PC-3 (cell line): ENCODE measurements at regions not wholly inside any gene's neighbourhood (a gene's known extent, or its start where the extent isn't known, plus 50 kb on each side); places are given as distances from the start of the nearest gene placed in this dataset.

Source experiments
- ATAC-seq: fragments of 200-7000 bp; cut with Tn5 transposase; 2 replicates; pipeline ENCODE4 v1.9.1; 2020; ENCODE audit warnings: mild to moderate bottlenecking, moderate library complexity
- BruUV-seq: library from RNA; stranded (reverse); fragments of 400-500 nt; replicated peaks from 2 replicates; lab custom pipeline; 2021; lab: Mats Ljungman, UMichigan
- CTCF ChIA-PET: fragments of 300-600 bp; sonication (Branson Sonifier 250); formaldehyde crosslinking; loops from one replicate; lab custom pipeline; 2022; ENCODE audit warnings: antibody characterized with exemption; lab: Charles Lee
- POLR2A ChIA-PET: fragments of 300-600 bp; sonication (Branson Sonifier 250); formaldehyde crosslinking; loops from one replicate; lab custom pipeline; 2022; ENCODE audit warnings: antibody characterized with exemption; ENCODE audit not compliant: unreplicated experiment; lab: Charles Lee
- DNase-seq: peaks from one replicate; pipeline ENCODE4 v3.0.0-alpha.2; 2015
- H2AFZ ChIP-seq: fragments of 300-600 bp; sonication (generic); 2 replicates; pipeline ENCODE4 v1.6.0; 2016; ENCODE audit warnings: antibody characterized with exemption, low read length
- H3F3A ChIP-seq: fragments of 300-600 bp; sonication (generic); one replicate; pipeline ENCODE4 v1.6.0; 2017; ENCODE audit warnings: antibody characterized with exemption, low read length, control low read depth, mild to moderate bottlenecking; ENCODE audit not compliant: unreplicated experiment
- H3K27ac ChIP-seq: fragments of 300-600 bp; sonication (generic); 2 replicates; pipeline ENCODE4 v1.5.1; 2016; ENCODE audit warnings: mild to moderate bottlenecking, low read length
- H3K27me3 ChIP-seq: fragments of 300-600 bp; sonication (generic); 2 replicates; pipeline ENCODE4 v1.6.1; 2016; ENCODE audit warnings: low read length, mixed read lengths
- H3K36me3 ChIP-seq: fragments of 300-600 bp; sonication (generic); 2 replicates; pipeline ENCODE4 v1.6.1; 2016; ENCODE audit warnings: low read depth, mixed run types, low read length, mixed read lengths
- H3K4me1 ChIP-seq: fragments of 300-600 bp; sonication (generic); 2 replicates; pipeline ENCODE4 v1.5.1; 2016; ENCODE audit warnings: low read length; ENCODE audit not compliant: insufficient read depth
- H3K4me2 ChIP-seq: fragments of 300-600 bp; sonication (generic); 2 replicates; pipeline ENCODE4 v1.6.0; 2016; ENCODE audit warnings: low read length
- H3K4me3 ChIP-seq: fragments of 300-600 bp; sonication (generic); 2 replicates; pipeline ENCODE4 v1.5.1; 2016; ENCODE audit warnings: mild to moderate bottlenecking, low read length, mixed read lengths
- H3K79me2 ChIP-seq: fragments of 300-600 bp; sonication (generic); 2 replicates; pipeline ENCODE4 v1.6.1; 2017; ENCODE audit warnings: low read length, mixed read lengths
- H3K9ac ChIP-seq: fragments of 300-600 bp; sonication (generic); 2 replicates; pipeline ENCODE4 v1.6.0; 2016; ENCODE audit warnings: mild to moderate bottlenecking, low read length
- H3K9me2 ChIP-seq: fragments of 300-600 bp; sonication (generic); replicated peaks from 2 replicates; pipeline ENCODE4 v1.6.1; 2016; ENCODE audit warnings: mixed run types, low read length, mixed read lengths
- H3K9me3 ChIP-seq: fragments of 300-600 bp; sonication (generic); 2 replicates; pipeline ENCODE4 v1.6.1; 2016; ENCODE audit warnings: low read length, mixed read lengths
- H4K20me1 ChIP-seq: fragments of 300-600 bp; sonication (generic); 2 replicates; pipeline ENCODE4 v1.6.1; 2016; ENCODE audit warnings: low read length, mixed read lengths
- EZH2 ChIP-seq: fragments of 300-600 bp; sonication (generic); IDR thresholded peaks from one replicate; pipeline ENCODE4 v1.6.1; 2017; ENCODE audit warnings: antibody characterized with exemption, mild to moderate bottlenecking, low read length; ENCODE audit not compliant: unreplicated experiment
- EZH2phosphoT487 ChIP-seq: fragments of 300-600 bp; sonication (generic); IDR thresholded peaks from 2 replicates; pipeline ENCODE4 v1.6.1; 2018; ENCODE audit warnings: mild to moderate bottlenecking, antibody characterized with exemption, low read length, borderline replicate concordance
- intact Hi-C: fragments of 100-400 bp; cut with micrococcal nuclease; formaldehyde crosslinking; loops from 2 replicates; pipeline ENCODE4 v1.9.0; 2023
- TF ChIP-seq, protein P1 (sequence below): fragments of 300-600 bp; sonication (generic); conservative IDR thresholded peaks from 2 replicates; pipeline ENCODE4 v1.5.1; 2017; ENCODE audit warnings: antibody characterized with exemption, low read depth, mild to moderate bottlenecking, low read length

DNA sequence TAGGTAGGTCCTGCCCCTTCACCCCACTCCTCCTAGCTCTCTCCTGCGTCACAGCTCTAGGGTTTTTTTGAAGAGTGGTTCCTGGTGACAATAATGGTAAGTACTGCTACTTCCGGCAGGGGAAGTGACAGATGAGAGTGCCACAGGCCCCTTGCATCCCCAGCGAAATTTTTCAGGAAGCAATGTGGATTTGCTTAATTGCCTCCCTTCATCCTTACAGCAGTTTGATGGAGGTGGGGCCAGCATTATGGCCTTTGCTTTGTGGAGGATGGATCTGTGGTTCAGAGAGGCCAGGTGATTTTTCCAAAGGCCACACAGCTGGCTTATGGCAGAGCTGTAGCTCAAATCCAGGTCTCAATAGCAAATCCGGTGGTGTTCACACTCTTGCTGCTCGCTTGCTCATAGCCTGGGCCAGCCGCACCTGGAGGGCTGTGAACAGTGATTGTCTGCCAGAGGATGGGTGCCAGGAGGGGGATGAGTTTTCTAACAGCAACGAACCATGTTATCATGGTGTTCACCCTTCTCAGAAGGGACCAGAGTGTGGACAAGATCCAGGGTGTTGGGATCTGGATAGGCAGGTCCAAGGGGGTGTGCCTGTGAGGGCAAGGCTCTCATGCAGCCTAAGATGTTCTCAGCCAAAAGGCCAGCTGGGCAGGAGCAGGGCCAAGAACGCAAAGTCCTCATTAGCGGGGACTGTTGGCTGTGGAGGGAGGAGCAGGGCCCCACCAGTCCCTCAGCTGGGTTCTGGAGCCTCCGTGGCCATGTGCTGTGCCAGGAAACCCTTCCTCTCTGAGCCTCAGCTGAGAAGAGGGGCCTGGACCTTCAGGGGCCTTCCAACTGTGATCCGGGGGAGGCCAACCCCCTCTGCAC, 89.0 kb downstream of the EMX2 start:
- Histone ChIP-seq H3K4me1 (no peaks in the 10 kb centered on the region), H3K79me2 (no peaks in the 10 kb centered on the region), H3K9me2 (no peaks in the 10 kb centered on the region), H3F3A (no peaks in the 10 kb centered on the region), H3K27ac (no peak overlapping the region), H3K36me3 (no peaks in the 10 kb centered on the region), H4K20me1 (no peaks in the 10 kb centered on the region), H3K9ac (no peak overlapping the region), H3K9me3 (no peaks in the 10 kb centered on the region), H3K4me2 (no peak overlapping the region), H2AFZ (no peak overlapping the region), H3K4me3 (no peak overlapping the region), H3K27me3 (no peaks in the 10 kb centered on the region)
- intact Hi-C loops, result no loop called here
- ATAC-seq, result no peak
- ChIA-PET POLR2A (no interaction called here), CTCF (no interaction called here)
- no TSS peak for BruUV-seq
- TF ChIP-seq EZH2 (no peak), EZH2phosphoT487 (no peak)
- TF ChIP-seq, protein P1, sequence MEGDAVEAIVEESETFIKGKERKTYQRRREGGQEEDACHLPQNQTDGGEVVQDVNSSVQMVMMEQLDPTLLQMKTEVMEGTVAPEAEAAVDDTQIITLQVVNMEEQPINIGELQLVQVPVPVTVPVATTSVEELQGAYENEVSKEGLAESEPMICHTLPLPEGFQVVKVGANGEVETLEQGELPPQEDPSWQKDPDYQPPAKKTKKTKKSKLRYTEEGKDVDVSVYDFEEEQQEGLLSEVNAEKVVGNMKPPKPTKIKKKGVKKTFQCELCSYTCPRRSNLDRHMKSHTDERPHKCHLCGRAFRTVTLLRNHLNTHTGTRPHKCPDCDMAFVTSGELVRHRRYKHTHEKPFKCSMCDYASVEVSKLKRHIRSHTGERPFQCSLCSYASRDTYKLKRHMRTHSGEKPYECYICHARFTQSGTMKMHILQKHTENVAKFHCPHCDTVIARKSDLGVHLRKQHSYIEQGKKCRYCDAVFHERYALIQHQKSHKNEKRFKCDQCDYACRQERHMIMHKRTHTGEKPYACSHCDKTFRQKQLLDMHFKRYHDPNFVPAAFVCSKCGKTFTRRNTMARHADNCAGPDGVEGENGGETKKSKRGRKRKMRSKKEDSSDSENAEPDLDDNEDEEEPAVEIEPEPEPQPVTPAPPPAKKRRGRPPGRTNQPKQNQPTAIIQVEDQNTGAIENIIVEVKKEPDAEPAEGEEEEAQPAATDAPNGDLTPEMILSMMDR, result no peak
- no peak for DNase-seq

DNA sequence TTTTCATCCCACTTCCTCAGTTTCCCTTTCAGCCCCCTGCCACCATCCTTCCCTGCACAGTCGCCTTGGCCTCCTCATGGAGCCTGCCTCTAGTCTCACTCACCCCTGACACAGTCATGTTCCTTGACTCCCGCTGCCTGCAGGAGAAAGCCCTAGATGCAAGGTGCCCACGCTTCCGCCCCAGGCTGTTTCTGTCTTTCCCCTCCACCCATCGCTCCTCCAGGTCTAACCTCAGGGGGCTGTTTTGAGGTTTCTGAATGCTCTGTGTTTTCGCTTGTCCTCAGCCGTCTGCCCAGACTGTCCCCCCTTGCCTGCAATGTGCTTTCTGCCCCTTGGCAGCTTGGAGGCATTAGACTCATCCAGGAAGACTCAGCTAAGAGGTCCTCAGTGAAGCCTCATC, 89.9 kb downstream of the EMX2 start:
- Histone ChIP-seq H3K9ac (no peak overlapping the region), H4K20me1 (no peaks in the 10 kb centered on the region), H3K4me1 (no peaks in the 10 kb centered on the region), H3K4me3 (no peak overlapping the region), H3K9me3 (no peaks in the 10 kb centered on the region), H3K27ac (no peak overlapping the region), H2AFZ (no peak overlapping the region), H3K27me3 (peaks cover under 1% of the 10 kb centered on the region), H3K36me3 (no peaks in the 10 kb centered on the region), H3K9me2 (no peaks in the 10 kb centered on the region), H3K79me2 (no peaks in the 10 kb centered on the region), H3F3A (no peaks in the 10 kb centered on the region), H3K4me2 (no peak overlapping the region)
- ChIA-PET CTCF (no interaction called here), POLR2A (no interaction called here)
- no TSS peak for BruUV-seq
- DNase-seq, result no peak
- intact Hi-C loops, result no loop called here
- ATAC-seq, result no peak
- TF ChIP-seq, protein P1, result no peak
- TF ChIP-seq EZH2, result no peak
- no peak for TF ChIP-seq EZH2phosphoT487

DNA sequence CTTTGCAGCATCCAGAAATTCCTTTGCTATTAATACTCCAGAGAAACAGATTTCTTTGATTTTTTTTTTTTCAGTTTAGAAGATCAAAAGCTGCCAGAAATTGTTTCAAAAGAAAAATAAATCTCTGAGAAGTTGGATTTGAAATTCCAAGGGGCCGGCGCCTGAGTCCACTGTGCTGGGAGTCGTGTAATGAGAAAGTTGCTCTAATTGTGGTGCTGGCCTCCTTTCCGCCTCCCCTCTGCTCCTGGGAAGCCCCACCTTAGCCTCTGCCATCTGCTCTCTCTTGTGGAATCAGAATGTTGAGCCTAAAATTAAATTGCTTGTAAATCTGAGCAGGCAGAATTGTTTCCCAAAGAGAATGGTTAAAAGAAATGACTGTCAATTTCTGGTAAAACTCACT, 93.3 kb downstream of the EMX2 start:
- Histone ChIP-seq H4K20me1 (no peaks in the 10 kb centered on the region), H3K27ac (no peak overlapping the region), H3K9me2 (no peaks in the 10 kb centered on the region), H3K27me3 (peaks cover 28% of the 10 kb centered on the region), H3K79me2 (no peaks in the 10 kb centered on the region), H3K4me1 (no peaks in the 10 kb centered on the region), H2AFZ (no peak overlapping the region), H3K9ac (no peak overlapping the region), H3F3A (no peaks in the 10 kb centered on the region), H3K4me3 (no peak overlapping the region), H3K9me3 (no peaks in the 10 kb centered on the region), H3K4me2 (no peak overlapping the region), H3K36me3 (no peaks in the 10 kb centered on the region)
- ATAC-seq, result no peak
- TF ChIP-seq EZH2, result no peak
- TF ChIP-seq EZH2phosphoT487, result no peak
- TF ChIP-seq, protein P1, result no peak
- no peak for DNase-seq
- ChIA-PET POLR2A (no interaction called here), CTCF (no interaction called here)
- no TSS peak for BruUV-seq
- intact Hi-C loops, result no loop called here
